RWPE1 (cell line): ENCODE measurements at regions not wholly inside any gene's neighbourhood (a gene's known extent, or its start where the extent isn't known, plus 50 kb on each side); places are given as distances from the start of the nearest gene placed in this dataset.
"Not testable (repeated sequence)": the region's sequence is repeated elsewhere in the genome, so short reads cannot be mapped to it uniquely, and the experiment has no call there.

Experiments used
- CTCF ChIA-PET: fragments of 350-600 bp; sonication (Branson Sonifier 250); formaldehyde crosslinking; extraction: SDS; loops from one replicate; lab custom pipeline; 2021; lab: Yijun Ruan, JAX
- POLR2A ChIA-PET: fragments of 400-600 bp; formaldehyde crosslinking; extraction: SDS; loops from one replicate; lab custom pipeline; 2020; ENCODE audit warnings: antibody characterized with exemption; ENCODE audit not compliant: low non-redundant PET; lab: Yijun Ruan, JAX
- DNase-seq: peaks from one replicate; pipeline ENCODE4 v3.0.0; 2012; ENCODE audit warnings: low spot score
- H3K27ac ChIP-seq: fragments of 450-650 bp; 2 replicates; pipeline ENCODE4 v1.5.1; 2017
- CTCF ChIP-seq: fragments of 450-650 bp; conservative IDR thresholded peaks from 2 replicates; pipeline ENCODE4 v1.5.1; 2017; ENCODE audit warnings: low read depth, mild to moderate bottlenecking

- POLR2A ChIA-PET, result no interaction called here
- no peak for TF ChIP-seq CTCF
- no peak for DNase-seq
- H3K27ac ChIP-seq, result no peak overlapping the region
- CTCF ChIA-PET, result no interaction called here
Observed at GRCh38 chr6:175680-176079, 116.6 kb upstream of the DUSP22 start.

GRCh38 chr6:176766-177165, 115.5 kb upstream of the DUSP22 start:
- ChIA-PET CTCF (no interaction called here), POLR2A (no interaction called here)
- H3K27ac ChIP-seq, result no peak overlapping the region
- no peak for DNase-seq
- TF ChIP-seq CTCF, result no peak

GRCh38 chr6:178119-178518, 114.2 kb upstream of the DUSP22 start:
- no peak for DNase-seq
- CTCF ChIA-PET, result no interaction called here
- POLR2A ChIA-PET, result no interaction called here
- no peak for TF ChIP-seq CTCF
- H3K27ac ChIP-seq, result no peak overlapping the region

- POLR2A ChIA-PET, DNase-seq, CTCF ChIA-PET, H3K27ac ChIP-seq: not testable (repeated sequence)
Observed at GRCh38 chr6:178929-179328, 113.4 kb upstream of the DUSP22 start.

GRCh38 chr6:179340-179950, 112.8 kb upstream of the DUSP22 start:
- CTCF ChIA-PET, result interaction anchor here (0.9 kb wide), 1 partner anchor 10 kb away, joined by 4 read pairs; no protein-coding TSS in a partner anchor
- H3K27ac ChIP-seq, result no peak overlapping the region
- no peak for TF ChIP-seq CTCF
- no peak for DNase-seq
- POLR2A ChIA-PET, result no interaction called here

GRCh38 chr6:180091-180694, 112.1 kb upstream of the DUSP22 start:
- DNase-seq, H3K27ac ChIP-seq, POLR2A ChIA-PET: not testable (repeated sequence)
- CTCF ChIA-PET, result interaction anchor here (0.9 kb wide), 1 partner anchor 10 kb away, joined by 4 read pairs; no protein-coding TSS in a partner anchor

- H3K27ac ChIP-seq, result no peak overlapping the region
- ChIA-PET POLR2A (no interaction called here), CTCF (no interaction called here)
- TF ChIP-seq CTCF, result no peak
- DNase-seq, result no peak
Observed at GRCh38 chr6:181049-181654, 111.1 kb upstream of the DUSP22 start.
